SK-N-SH treated with all-trans-retinoic acid at 6 μM for 48 hours (cell line): ENCODE measurements at regions not wholly inside any gene's neighbourhood (a gene's known extent, or its start where the extent isn't known, plus 50 kb on each side); places are given as distances from the start of the nearest gene placed in this dataset.

Experiments used
- ATAC-seq: fragments of 200-7000 bp; cut with Tn5 transposase; 3 replicates; pipeline ENCODE4 v1.9.1; 2020; ENCODE audit warnings: mild to moderate bottlenecking, moderate library complexity
- ARNTL ChIP-seq: fragments of 450-650 bp; formaldehyde crosslinking; IDR thresholded peaks from 2 replicates; pipeline ENCODE4 v1.5.0; 2020; ENCODE audit warnings: low read depth, mild to moderate bottlenecking, moderate library complexity, borderline replicate concordance
- BACH2 ChIP-seq: fragments of 250-450 bp; sonication (Bioruptor Pico); IDR thresholded peaks from 2 replicates; pipeline ENCODE4 v1.9.0; 2021; ENCODE audit warnings: mild to moderate bottlenecking, borderline replicate concordance
- CSDC2 ChIP-seq: fragments of 250-450 bp; sonication (Bioruptor Pico); IDR thresholded peaks from 2 replicates; pipeline ENCODE4 v1.5.0; 2020; ENCODE audit warnings: mild to moderate bottlenecking, moderate library complexity
- ISL1 ChIP-seq: fragments of 250-450 bp; sonication (Bioruptor Pico); IDR thresholded peaks from 2 replicates; pipeline ENCODE4 v2.1.2; 2022; ENCODE audit warnings: mild to moderate bottlenecking, moderate library complexity
- OSR1 ChIP-seq: fragments of 250-450 bp; sonication (Bioruptor Pico); IDR thresholded peaks from 2 replicates; pipeline ENCODE4 v1.8.0; 2022; ENCODE audit warnings: moderate library complexity, mild to moderate bottlenecking, inconsistent platforms
- PPARA ChIP-seq: fragments of 250-450 bp; sonication (Bioruptor Pico); IDR thresholded peaks from 2 replicates; pipeline ENCODE4 v1.5.0; 2020; ENCODE audit warnings: mild to moderate bottlenecking, borderline replicate concordance
- SNAI2 ChIP-seq: fragments of 250-450 bp; sonication (Bioruptor Pico); IDR thresholded peaks from 2 replicates; pipeline ENCODE4 v1.5.0; 2020; ENCODE audit warnings: mild to moderate bottlenecking, moderate library complexity
- TCF4 ChIP-seq: fragments of 250-450 bp; sonication (Bioruptor Pico); IDR thresholded peaks from 2 replicates; pipeline ENCODE4 v1.8.0; 2021; ENCODE audit warnings: mild to moderate bottlenecking, moderate library complexity, borderline replicate concordance
- TOX ChIP-seq: fragments of 250-450 bp; sonication (Bioruptor Pico); IDR thresholded peaks from 2 replicates; pipeline ENCODE4 v1.8.0; 2021; ENCODE audit warnings: mild to moderate bottlenecking, moderate library complexity, borderline replicate concordance
- ZC3H10 ChIP-seq: fragments of 250-450 bp; sonication (Bioruptor Pico); IDR thresholded peaks from 2 replicates; pipeline ENCODE4 v1.5.1; 2021; ENCODE audit warnings: mild to moderate bottlenecking, moderate library complexity
- ZFP30 ChIP-seq: fragments of 450-650 bp; formaldehyde crosslinking; IDR thresholded peaks from 2 replicates; pipeline ENCODE4 v1.5.0; 2022; ENCODE audit warnings: mild to moderate bottlenecking, moderate library complexity
- ZNF565 ChIP-seq: fragments of 450-650 bp; formaldehyde crosslinking; conservative IDR thresholded peaks from 2 replicates; pipeline ENCODE4 v1.5.0; 2020; ENCODE audit warnings: low read depth, mild to moderate bottlenecking, moderate library complexity
- ZNF8 ChIP-seq: fragments of 450-650 bp; formaldehyde crosslinking; IDR thresholded peaks from 2 replicates; pipeline ENCODE4 v1.5.0; 2020; ENCODE audit warnings: mild to moderate bottlenecking, moderate library complexity
- TF ChIP-seq, protein P1 (sequence below): fragments of 250-450 bp; sonication (Bioruptor Pico); IDR thresholded peaks from 2 replicates; pipeline ENCODE4 v1.5.1; 2020; ENCODE audit warnings: low read depth, mild to moderate bottlenecking, moderate library complexity
- TF ChIP-seq, protein P2 (sequence below): fragments of 250-450 bp; sonication (Bioruptor Pico); IDR thresholded peaks from 2 replicates; pipeline ENCODE4 v1.8.0; 2020; ENCODE audit warnings: mild to moderate bottlenecking, moderate library complexity, borderline replicate concordance
- TF ChIP-seq, protein P3 (sequence below): fragments of 250-450 bp; sonication (Bioruptor Pico); IDR thresholded peaks from 2 replicates; pipeline ENCODE4 v1.5.0; 2020; ENCODE audit warnings: mild to moderate bottlenecking, moderate library complexity
- TF ChIP-seq, protein P4 (sequence below): fragments of 250-450 bp; sonication (Bioruptor Pico); IDR thresholded peaks from 2 replicates; pipeline ENCODE4 v1.8.0; 2021; ENCODE audit warnings: low read depth, mild to moderate bottlenecking, moderate library complexity, borderline replicate concordance

DNA sequence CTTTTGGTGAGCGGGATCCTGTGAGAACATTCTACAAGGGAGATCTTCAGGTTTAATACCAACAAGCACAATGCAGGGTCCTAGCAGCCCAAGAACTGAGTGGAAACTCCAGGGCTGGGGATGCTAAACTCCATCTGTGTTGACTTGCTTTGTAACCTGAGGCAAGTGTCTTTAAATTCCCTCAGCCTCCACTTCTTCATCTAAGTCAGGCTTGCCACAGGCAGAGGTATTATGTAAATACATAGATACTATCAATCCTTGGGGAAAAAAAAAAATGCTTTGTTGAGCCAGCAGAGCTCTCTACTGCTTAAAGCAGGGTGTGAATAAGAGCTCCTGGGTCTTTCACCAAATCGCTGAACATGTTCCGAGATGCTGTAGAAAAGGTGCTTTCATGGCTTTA, 114.2 kb upstream of the PHACTR1 start (continued):
- TF ChIP-seq, protein P1, sequence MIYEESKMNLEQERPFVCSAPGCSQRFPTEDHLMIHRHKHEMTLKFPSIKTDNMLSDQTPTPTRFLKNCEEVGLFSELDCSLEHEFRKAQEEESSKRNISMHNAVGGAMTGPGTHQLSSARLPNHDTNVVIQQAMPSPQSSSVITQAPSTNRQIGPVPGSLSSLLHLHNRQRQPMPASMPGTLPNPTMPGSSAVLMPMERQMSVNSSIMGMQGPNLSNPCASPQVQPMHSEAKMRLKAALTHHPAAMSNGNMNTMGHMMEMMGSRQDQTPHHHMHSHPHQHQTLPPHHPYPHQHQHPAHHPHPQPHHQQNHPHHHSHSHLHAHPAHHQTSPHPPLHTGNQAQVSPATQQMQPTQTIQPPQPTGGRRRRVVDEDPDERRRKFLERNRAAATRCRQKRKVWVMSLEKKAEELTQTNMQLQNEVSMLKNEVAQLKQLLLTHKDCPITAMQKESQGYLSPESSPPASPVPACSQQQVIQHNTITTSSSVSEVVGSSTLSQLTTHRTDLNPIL (CRISPR knock-in tag): no peak
- TF ChIP-seq ZNF8 (CRISPR knock-in tag) (no peak), ZFP30 (no peak), ARNTL (no peak), ISL1 (CRISPR knock-in tag) (no peak)
- TF ChIP-seq, protein P2, sequence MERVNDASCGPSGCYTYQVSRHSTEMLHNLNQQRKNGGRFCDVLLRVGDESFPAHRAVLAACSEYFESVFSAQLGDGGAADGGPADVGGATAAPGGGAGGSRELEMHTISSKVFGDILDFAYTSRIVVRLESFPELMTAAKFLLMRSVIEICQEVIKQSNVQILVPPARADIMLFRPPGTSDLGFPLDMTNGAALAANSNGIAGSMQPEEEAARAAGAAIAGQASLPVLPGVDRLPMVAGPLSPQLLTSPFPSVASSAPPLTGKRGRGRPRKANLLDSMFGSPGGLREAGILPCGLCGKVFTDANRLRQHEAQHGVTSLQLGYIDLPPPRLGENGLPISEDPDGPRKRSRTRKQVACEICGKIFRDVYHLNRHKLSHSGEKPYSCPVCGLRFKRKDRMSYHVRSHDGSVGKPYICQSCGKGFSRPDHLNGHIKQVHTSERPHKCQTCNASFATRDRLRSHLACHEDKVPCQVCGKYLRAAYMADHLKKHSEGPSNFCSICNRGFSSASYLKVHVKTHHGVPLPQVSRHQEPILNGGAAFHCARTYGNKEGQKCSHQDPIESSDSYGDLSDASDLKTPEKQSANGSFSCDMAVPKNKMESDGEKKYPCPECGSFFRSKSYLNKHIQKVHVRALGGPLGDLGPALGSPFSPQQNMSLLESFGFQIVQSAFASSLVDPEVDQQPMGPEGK (CRISPR knock-in tag): no peak

DNA sequence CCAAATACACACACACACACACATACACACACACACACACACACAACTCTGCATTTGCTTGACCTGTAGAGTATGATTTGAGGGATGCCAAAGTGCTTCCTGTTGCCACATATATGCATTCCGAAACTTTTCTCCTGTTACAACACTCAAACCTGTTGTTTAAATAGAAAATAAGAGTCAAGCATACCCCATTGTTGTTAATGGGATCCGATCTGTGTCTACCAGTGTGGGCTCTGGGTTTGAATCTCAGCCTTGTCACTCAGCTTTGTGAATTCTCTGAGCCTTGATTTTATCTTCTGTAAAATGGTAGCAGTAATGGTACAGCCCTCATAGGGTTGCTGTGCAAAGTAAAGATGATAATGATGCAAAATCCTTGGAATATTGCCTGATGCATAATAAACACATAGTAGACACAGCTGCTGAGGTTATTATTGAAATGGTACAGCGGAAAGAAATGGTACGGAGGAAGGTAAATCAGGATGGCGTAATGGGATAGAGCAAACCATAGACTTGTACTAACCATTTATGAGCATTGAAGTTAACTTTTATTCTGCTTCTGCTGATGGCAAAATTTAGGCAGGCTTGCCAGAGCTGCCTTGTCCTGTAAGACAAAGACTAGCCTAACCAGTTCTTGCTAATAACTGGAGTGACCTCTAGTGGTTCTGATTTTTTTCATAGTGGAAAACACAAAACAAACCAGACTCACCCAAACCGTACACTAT, 113.5 kb upstream of the PHACTR1 start:
- TF ChIP-seq PPARA (no peak), OSR1 (CRISPR knock-in tag) (no peak), TCF4 (CRISPR knock-in tag) (no peak), CSDC2 (CRISPR knock-in tag) (no peak), ZNF565 (CRISPR knock-in tag) (no peak), ZC3H10 (CRISPR knock-in tag) (no peak), SNAI2 (CRISPR knock-in tag) (no peak), ARNTL (no peak), ISL1 (CRISPR knock-in tag) (no peak)
- TF ChIP-seq, protein P3, sequence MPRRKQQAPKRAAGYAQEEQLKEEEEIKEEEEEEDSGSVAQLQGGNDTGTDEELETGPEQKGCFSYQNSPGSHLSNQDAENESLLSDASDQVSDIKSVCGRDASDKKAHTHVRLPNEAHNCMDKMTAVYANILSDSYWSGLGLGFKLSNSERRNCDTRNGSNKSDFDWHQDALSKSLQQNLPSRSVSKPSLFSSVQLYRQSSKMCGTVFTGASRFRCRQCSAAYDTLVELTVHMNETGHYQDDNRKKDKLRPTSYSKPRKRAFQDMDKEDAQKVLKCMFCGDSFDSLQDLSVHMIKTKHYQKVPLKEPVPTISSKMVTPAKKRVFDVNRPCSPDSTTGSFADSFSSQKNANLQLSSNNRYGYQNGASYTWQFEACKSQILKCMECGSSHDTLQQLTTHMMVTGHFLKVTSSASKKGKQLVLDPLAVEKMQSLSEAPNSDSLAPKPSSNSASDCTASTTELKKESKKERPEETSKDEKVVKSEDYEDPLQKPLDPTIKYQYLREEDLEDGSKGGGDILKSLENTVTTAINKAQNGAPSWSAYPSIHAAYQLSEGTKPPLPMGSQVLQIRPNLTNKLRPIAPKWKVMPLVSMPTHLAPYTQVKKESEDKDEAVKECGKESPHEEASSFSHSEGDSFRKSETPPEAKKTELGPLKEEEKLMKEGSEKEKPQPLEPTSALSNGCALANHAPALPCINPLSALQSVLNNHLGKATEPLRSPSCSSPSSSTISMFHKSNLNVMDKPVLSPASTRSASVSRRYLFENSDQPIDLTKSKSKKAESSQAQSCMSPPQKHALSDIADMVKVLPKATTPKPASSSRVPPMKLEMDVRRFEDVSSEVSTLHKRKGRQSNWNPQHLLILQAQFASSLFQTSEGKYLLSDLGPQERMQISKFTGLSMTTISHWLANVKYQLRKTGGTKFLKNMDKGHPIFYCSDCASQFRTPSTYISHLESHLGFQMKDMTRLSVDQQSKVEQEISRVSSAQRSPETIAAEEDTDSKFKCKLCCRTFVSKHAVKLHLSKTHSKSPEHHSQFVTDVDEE: no peak
- TF ChIP-seq, protein P1 (CRISPR knock-in tag): no peak
- ATAC-seq: peak; percentile 86

DNA sequence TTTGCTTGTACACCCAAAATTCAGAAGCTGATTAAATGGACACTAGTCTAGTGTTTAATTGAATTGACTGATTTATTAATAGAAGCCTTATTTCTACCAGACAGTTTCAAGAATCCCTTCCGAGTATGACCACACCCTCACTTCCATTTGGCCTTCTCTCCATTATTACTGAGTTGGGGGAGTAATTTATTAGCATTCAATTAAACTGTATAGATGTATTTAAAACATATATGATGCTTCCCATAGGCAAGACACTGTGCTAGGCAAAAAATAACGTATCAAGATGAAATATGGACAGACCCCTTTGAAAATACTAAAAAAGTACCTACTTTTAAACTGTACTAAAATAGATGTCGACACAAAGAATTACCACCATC, 112.9 kb upstream of the PHACTR1 start:
- TF ChIP-seq BACH2 (no peak), ZNF565 (CRISPR knock-in tag) (no peak), ZC3H10 (CRISPR knock-in tag) (no peak), SNAI2 (CRISPR knock-in tag) (no peak), TOX (CRISPR knock-in tag) (no peak)
- TF ChIP-seq, protein P4, sequence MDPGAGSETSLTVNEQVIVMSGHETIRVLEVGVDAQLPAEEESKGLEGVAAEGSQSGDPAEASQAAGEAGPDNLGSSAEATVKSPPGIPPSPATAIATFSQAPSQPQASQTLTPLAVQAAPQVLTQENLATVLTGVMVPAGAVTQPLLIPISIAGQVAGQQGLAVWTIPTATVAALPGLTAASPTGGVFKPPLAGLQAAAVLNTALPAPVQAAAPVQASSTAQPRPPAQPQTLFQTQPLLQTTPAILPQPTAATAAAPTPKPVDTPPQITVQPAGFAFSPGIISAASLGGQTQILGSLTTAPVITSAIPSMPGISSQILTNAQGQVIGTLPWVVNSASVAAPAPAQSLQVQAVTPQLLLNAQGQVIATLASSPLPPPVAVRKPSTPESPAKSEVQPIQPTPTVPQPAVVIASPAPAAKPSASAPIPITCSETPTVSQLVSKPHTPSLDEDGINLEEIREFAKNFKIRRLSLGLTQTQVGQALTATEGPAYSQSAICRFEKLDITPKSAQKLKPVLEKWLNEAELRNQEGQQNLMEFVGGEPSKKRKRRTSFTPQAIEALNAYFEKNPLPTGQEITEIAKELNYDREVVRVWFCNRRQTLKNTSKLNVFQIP: no peak
- TF ChIP-seq, protein P1 (CRISPR knock-in tag): no peak
- no peak for ATAC-seq
